ENCODE measurements at regions not wholly inside any gene's neighbourhood (a gene's known extent, or its start where the extent isn't known, plus 50 kb on each side); places are given as distances from the start of the nearest gene placed in this dataset.

DNA sequence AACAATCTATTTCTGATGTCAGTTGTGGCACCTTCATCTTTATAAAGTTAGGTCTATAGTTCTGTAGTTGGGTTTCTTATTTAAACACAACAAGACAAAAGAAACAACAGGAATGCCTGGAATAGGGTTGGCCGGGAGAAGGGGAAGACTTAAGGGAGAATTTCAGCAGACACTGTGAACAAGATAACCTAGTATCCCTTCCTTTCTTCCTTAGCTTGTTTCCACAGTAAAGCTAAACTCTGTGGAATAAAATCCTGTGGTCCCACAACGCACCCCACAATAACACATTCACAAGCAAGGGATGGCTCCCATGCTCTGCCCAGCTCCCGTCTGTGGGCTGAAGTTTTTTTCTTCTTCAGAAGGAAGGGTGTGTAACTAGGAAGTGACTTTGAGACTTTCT lies 124.9 kb upstream of the SMARCA2 start:
- no peak for TF ChIP-seq CTCF (IDR thresholded peaks at IDR 0.05; ENCODE audit: low read length)
- no peak for TF ChIP-seq EZH2 (IDR thresholded peaks at IDR 0.05; ENCODE audit: borderline replicate concordance, low read length)

Measured in OCI-LY1 (cell line).